IMR-90 (cell line): ENCODE measurements at regions not wholly inside any gene's neighbourhood (a gene's known extent, or its start where the extent isn't known, plus 50 kb on each side); places are given as distances from the start of the nearest gene placed in this dataset.

ENCODE experiments used
- ATAC-seq: fragments of 200-7000 bp; cut with Tn5 transposase; 2 replicates; pipeline ENCODE4 v1.9.1; 2020; ENCODE audit warnings: low read depth, mild to moderate bottlenecking, moderate library complexity
- BruUV-seq: library from RNA; stranded (reverse); fragments of 400-500 nt; replicated peaks from 2 replicates; lab custom pipeline; 2021; lab: Mats Ljungman, UMichigan
- CTCF ChIA-PET: fragments of 300-600 bp; formaldehyde crosslinking; extraction: SDS; loops from one replicate; lab custom pipeline; 2021; ENCODE audit warnings: antibody characterized with exemption; lab: Yijun Ruan, JAX
- POLR2A ChIA-PET: fragments of 300-600 bp; sonication (Branson Sonifier 250); formaldehyde crosslinking; loops from one replicate; lab custom pipeline; 2022; ENCODE audit warnings: antibody characterized with exemption; ENCODE audit not compliant: unreplicated experiment; lab: Charles Lee
- DNase-seq: peaks from one replicate; pipeline ENCODE4 v3.0.0; 2013
- H2AFZ ChIP-seq: replicated peaks from 2 replicates; pipeline ENCODE3; 2013; ENCODE audit warnings: low read length, mild to moderate bottlenecking; ENCODE audit not compliant: poor library complexity
- H2AK5ac ChIP-seq: 2 replicates; pipeline ENCODE4 v1.6.1; 2013; ENCODE audit warnings: low read depth, low read length, inconsistent platforms
- H2AK9ac ChIP-seq: replicated peaks from 2 replicates; pipeline ENCODE3; 2013; ENCODE audit warnings: mild to moderate bottlenecking, low read depth, low read length, moderate library complexity; ENCODE audit not compliant: poor library complexity
- H2BK120ac ChIP-seq: 2 replicates; pipeline ENCODE4 v1.6.1; 2013; ENCODE audit warnings: low read depth, low read length, inconsistent platforms
- H2BK15ac ChIP-seq: 3 replicates; pipeline ENCODE4 v1.6.1; 2013; ENCODE audit warnings: low read depth, low read length, inconsistent platforms
- H2BK20ac ChIP-seq: 2 replicates; pipeline ENCODE4 v1.6.1; 2013; ENCODE audit warnings: low read depth, mild to moderate bottlenecking, inconsistent platforms, low read length, moderate library complexity
- H2BK5ac ChIP-seq: 2 replicates; pipeline ENCODE4 v1.6.1; 2013; ENCODE audit warnings: mild to moderate bottlenecking, low read depth, low read length, inconsistent platforms; ENCODE audit not compliant: poor library complexity, severe bottlenecking
- H3K14ac ChIP-seq: replicated peaks from 2 replicates; pipeline ENCODE4 v1.6.1; 2013; ENCODE audit warnings: low read depth, low read length, inconsistent platforms
- H3K18ac ChIP-seq: 2 replicates; pipeline ENCODE4 v1.6.1; 2013; ENCODE audit warnings: low read depth, low read length, control low read depth
- H3K23ac ChIP-seq: 2 replicates; pipeline ENCODE4 v1.6.1; 2013; ENCODE audit warnings: low read depth, low read length, inconsistent platforms
- H3K27ac ChIP-seq: 2 replicates; pipeline ENCODE4 v1.5.1; 2013; ENCODE audit warnings: mild to moderate bottlenecking, control low read depth, low read length; ENCODE audit not compliant: insufficient read depth
- H3K27me3 ChIP-seq: 2 replicates; pipeline ENCODE4 v1.6.1; 2013; ENCODE audit warnings: low read length; ENCODE audit not compliant: control insufficient read depth, insufficient read depth
- H3K36me3 ChIP-seq: 2 replicates; pipeline ENCODE4 v1.6.1; 2013; ENCODE audit warnings: low read length, mixed read lengths; ENCODE audit not compliant: control insufficient read depth, insufficient read depth
- H3K4ac ChIP-seq: 2 replicates; pipeline ENCODE4 v1.6.1; 2013; ENCODE audit warnings: low read depth, low read length, inconsistent platforms
- H3K4me1 ChIP-seq: 2 replicates; pipeline ENCODE4 v1.6.1; 2013; ENCODE audit warnings: low read length, mixed read lengths; ENCODE audit not compliant: control insufficient read depth, insufficient read depth
- H3K4me2 ChIP-seq: 2 replicates; pipeline ENCODE4 v1.6.1; 2013; ENCODE audit warnings: low read depth, mild to moderate bottlenecking, control low read depth, low read length, moderate library complexity
- H3K4me3 ChIP-seq: 2 replicates; pipeline ENCODE4 v1.5.1; 2013; ENCODE audit warnings: low read depth, mild to moderate bottlenecking, control low read depth, low read length, moderate library complexity; ENCODE audit not compliant: insufficient read depth
- H3K56ac ChIP-seq: 2 replicates; pipeline ENCODE4 v1.6.1; 2013; ENCODE audit warnings: low read length, inconsistent platforms; ENCODE audit not compliant: insufficient read depth; ENCODE audit errors: extremely low read depth
- H3K79me1 ChIP-seq, 2 experiments: 2 replicates each; pipeline ENCODE4 v1.6.1; 2013; ENCODE audit warnings: low read length in 2 of 2, inconsistent platforms in 1 of 2, low read depth in 1 of 2
- H3K9ac ChIP-seq: 2 replicates; pipeline ENCODE4 v1.6.1; 2013; ENCODE audit warnings: low read depth, low read length, control low read depth
- H3K9me1 ChIP-seq: 2 replicates; pipeline ENCODE4 v1.6.1; 2013; ENCODE audit warnings: low read length, inconsistent platforms; ENCODE audit not compliant: insufficient read depth
- H3K9me3 ChIP-seq: 2 replicates; pipeline ENCODE4 v1.6.1; 2013; ENCODE audit warnings: low read length; ENCODE audit not compliant: control insufficient read depth, insufficient read depth
- H4K20me1 ChIP-seq: 2 replicates; pipeline ENCODE4 v1.6.1; 2013; ENCODE audit warnings: low read length, inconsistent platforms; ENCODE audit not compliant: insufficient read depth
- H4K5ac ChIP-seq: 2 replicates; pipeline ENCODE4 v1.6.1; 2013; ENCODE audit warnings: mild to moderate bottlenecking, low read depth, low read length, control low read depth
- H4K8ac ChIP-seq, 2 experiments: 2 replicates each; pipeline ENCODE4 v1.6.1; 2013; ENCODE audit warnings: low read depth in 2 of 2, low read length in 2 of 2, control low read depth in 1 of 2, inconsistent platforms in 1 of 2
- H4K91ac ChIP-seq: 2 replicates; pipeline ENCODE4 v1.6.1; 2013; ENCODE audit warnings: low read depth, low read length, inconsistent platforms; ENCODE audit not compliant: insufficient read depth
- CTCF ChIP-seq: conservative IDR thresholded peaks from 2 replicates; pipeline ENCODE4 v1.5.1; 2012; ENCODE audit warnings: mild to moderate bottlenecking, low read depth, low read length, improper control_type of control experiment
- MAFK ChIP-seq: IDR thresholded peaks from 2 replicates; pipeline ENCODE4 v1.6.1; 2012; ENCODE audit warnings: low read depth, low read length, improper control_type of control experiment
- WGBS, 2 experiments: methylation state at CpG; one replicate each; pipeline versions ENCODE4 v1.1.5 to v1.1.7; 2013; ENCODE audit warnings: missing lambda C conversion rate in 2 of 2; ENCODE audit not compliant: insufficient read length in 1 of 2; ENCODE audit errors: extremely low coverage in 2 of 2; 5-methylcytosine and 5-hydroxymethylcytosine counted together
- dilution Hi-C: fragments of 300-500 bp; cut with HindIII; formaldehyde crosslinking; loops from one replicate; pipeline ENCODE4 v1.14.3; 2018; ENCODE audit warnings: low sequenced_read_pairs; ENCODE audit not compliant: unreplicated experiment
- in situ Hi-C: fragments of 300-500 bp; cut with MboI; formaldehyde crosslinking; loops from 3 replicates; pipeline ENCODE4 v1.14.3; 2019; ENCODE audit warnings: low sequenced_read_pairs, inconsistent platforms, mixed read lengths
- intact Hi-C: fragments of 100-400 bp; cut with micrococcal nuclease; formaldehyde crosslinking; loops from 2 replicates; pipeline ENCODE4 v1.10.0; 2022

GRCh38 chr20:56817780-56818675 lies 188.9 kb downstream of the TFAP2C start:
- H3K27me3 ChIP-seq: peaks cover 13% of the 10 kb centered on the region
- ATAC-seq (no peak), DNase-seq (no peak)
- no peak overlapping the region for H3K18ac ChIP-seq
- no peaks in the 10 kb centered on the region; the same call in 1 of the 2 replicates for H3K9me3 ChIP-seq
- in situ Hi-C loops: no loop called here
- no peaks in the 10 kb centered on the region for H4K20me1 ChIP-seq
- H2BK15ac ChIP-seq: no peak overlapping the region
- no peaks in the 10 kb centered on the region for H3K79me1 ChIP-seq
- intact Hi-C loops: no loop called here
- H3K56ac ChIP-seq: no peak overlapping the region
- no peak overlapping the region for H2BK120ac ChIP-seq
- dilution Hi-C loops: no loop called here
- no peak overlapping the region for H2AK9ac ChIP-seq
- H3K14ac ChIP-seq: no peak overlapping the region
- H2BK5ac ChIP-seq: no peak overlapping the region
- no peak overlapping the region for H2BK20ac ChIP-seq
- no peak overlapping the region for H3K4ac ChIP-seq
- H3K9ac ChIP-seq: no peak overlapping the region
- H3K27ac ChIP-seq: no peak overlapping the region
- no peaks in the 10 kb centered on the region for H3K9me1 ChIP-seq
- H4K91ac ChIP-seq: no peak overlapping the region
- no peaks in the 10 kb centered on the region for H3K4me1 ChIP-seq
- no peak overlapping the region for H2AK5ac ChIP-seq
- POLR2A ChIA-PET: no interaction called here
- no peaks in the 10 kb centered on the region for H3K36me3 ChIP-seq
- no peak overlapping the region for H3K23ac ChIP-seq
- BruUV-seq: no TSS peak
- TF ChIP-seq MAFK: 0 out of 2 replicates have a peak, but pooled peaks have one; percentile 31
- no peak for TF ChIP-seq CTCF
- no peak overlapping the region for H4K8ac ChIP-seq
- H2AFZ ChIP-seq: no peak overlapping the region
- no peak overlapping the region for H3K4me2 ChIP-seq
- WGBS, 2 experiments: no CpG with 5 or more reads among the region's 6 CpGs
- no peak overlapping the region for H4K5ac ChIP-seq
- CTCF ChIA-PET: no interaction called here
- H3K4me3 ChIP-seq: no peak overlapping the region
